ENCODE measurements at regions not wholly inside any gene's neighbourhood (a gene's known extent, or its start where the extent isn't known, plus 50 kb on each side); places are given as distances from the start of the nearest gene placed in this dataset.

DNA sequence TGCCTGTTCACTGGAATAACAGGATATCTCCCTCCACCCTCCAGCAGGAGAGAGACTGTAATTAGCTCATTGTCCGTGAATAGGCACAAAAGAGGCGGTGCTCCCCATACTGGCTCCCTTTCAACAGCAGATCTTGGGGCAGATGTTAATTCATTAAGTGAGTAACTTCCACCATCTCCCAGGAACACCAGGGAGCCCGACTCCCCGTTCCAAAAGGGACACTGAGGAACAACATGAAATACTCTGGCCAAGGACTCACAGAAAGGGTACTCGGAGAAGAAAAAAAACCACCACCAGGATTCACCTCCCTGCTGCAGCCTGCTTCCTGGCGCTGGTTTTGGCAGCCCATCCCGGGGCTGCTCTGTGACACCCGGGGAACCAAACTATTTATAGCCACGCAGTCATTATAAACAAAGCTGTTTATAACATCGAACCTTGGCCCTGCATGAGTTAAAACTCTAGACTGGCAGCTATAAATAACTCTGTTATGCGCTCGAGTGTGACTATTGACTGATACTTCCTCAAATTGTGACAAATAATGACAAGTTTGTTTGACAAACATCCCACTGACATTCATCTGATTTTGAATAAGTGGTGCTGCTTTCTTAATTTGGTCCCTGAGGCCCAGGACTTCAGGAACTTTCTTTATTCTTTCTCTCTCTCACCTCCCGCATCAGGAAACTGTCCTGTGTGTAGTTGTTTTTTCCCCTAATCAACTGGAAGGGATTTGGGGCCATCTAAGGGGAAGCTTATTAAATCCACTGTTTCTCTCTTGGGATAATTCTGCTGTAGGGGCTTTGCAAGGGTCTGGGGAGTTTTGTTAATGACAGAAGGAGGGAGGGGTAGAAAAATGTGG, 521.6 kb downstream of the CD83 start:
- ChIA-PET POLR2A (interaction anchor here (0.5 to 2.1 kb wide), 8 partner anchors 10 to 689 kb away, joined by 3 to 8 read pairs (median 4); no protein-coding TSS in a partner anchor), CTCF (ENCODE audit: unreplicated experiment) (no interaction called here)
- Histone ChIP-seq H3K36me3 (ENCODE audit: insufficient read depth, low read length) (no peaks in the 10 kb centered on the region; the same call in 1 of the 2 replicates), H3K4me1 (ENCODE audit: insufficient read depth, low read length, poor library complexity, severe bottlenecking) (peaks cover 54% of the 10 kb centered on the region), H3K9me2 (ENCODE audit: insufficient read depth, low read length) (no peaks in the 10 kb centered on the region), H3K4me2 (ENCODE audit: low read length) (peak overlapping the region; percentile 53), H3K4me3 (ENCODE audit: low read depth, low read length, poor library complexity, severe bottlenecking) (peak overlapping the region; percentile 26), H3K79me2 (ENCODE audit: insufficient read depth, low read depth, low read length) (no peaks in the 10 kb centered on the region), H3K9me3 (ENCODE audit: low read length) (peaks cover 18% of the 10 kb centered on the region; the same call in 1 of the 2 replicates), H2AFZ (ENCODE audit: low read length) (peak overlapping the region; percentile 6; the same call in 1 of the 2 replicates), H4K20me1 (ENCODE audit: insufficient read depth, low read length) (no peaks in the 10 kb centered on the region), H3K27ac (ENCODE audit: low read depth, low read length, poor library complexity, severe bottlenecking) (no peak overlapping the region)
- TF ChIP-seq EZH2phosphoT487 (IDR thresholded peaks at IDR 0.05; ENCODE audit: borderline replicate concordance, low read depth, low read length) (no peak), CTCF (conservative IDR thresholded peaks at IDR 0.05; ENCODE audit: low read length) (no peak)
- DNase-seq (ENCODE audit: low spot score) = peak; percentile 71
- BruUV-seq (replicated peaks) = no TSS peak
- intact Hi-C loops (cut with micrococcal nuclease; ENCODE audit: unreplicated experiment) = no loop called here

GRCh38 chr6:14639983-14640599, 522.5 kb downstream of the CD83 start:
- ChIA-PET POLR2A (interaction anchor here (1.1 kb wide), 1 partner anchor 14 kb away, joined by 3 read pairs; no protein-coding TSS in a partner anchor), CTCF (ENCODE audit: unreplicated experiment) (no interaction called here)
- BruUV-seq (replicated peaks) = no TSS peak
- intact Hi-C loops (cut with micrococcal nuclease; ENCODE audit: unreplicated experiment) = no loop called here
- Histone ChIP-seq H3K9me2 (ENCODE audit: insufficient read depth, low read length) (no peaks in the 10 kb centered on the region), H3K4me1 (ENCODE audit: insufficient read depth, low read length, poor library complexity, severe bottlenecking) (peaks cover 44% of the 10 kb centered on the region), H4K20me1 (ENCODE audit: insufficient read depth, low read length) (no peaks in the 10 kb centered on the region), H3K27ac (ENCODE audit: low read depth, low read length, poor library complexity, severe bottlenecking) (no peak overlapping the region), H3K36me3 (ENCODE audit: insufficient read depth, low read length) (no peaks in the 10 kb centered on the region; the same call in 1 of the 2 replicates), H3K9me3 (ENCODE audit: low read length) (peaks cover 18% of the 10 kb centered on the region; the same call in 1 of the 2 replicates), H3K4me3 (ENCODE audit: low read depth, low read length, poor library complexity, severe bottlenecking) (no peak overlapping the region), H3K79me2 (ENCODE audit: insufficient read depth, low read depth, low read length) (no peaks in the 10 kb centered on the region), H2AFZ (ENCODE audit: low read length) (no peak overlapping the region), H3K4me2 (ENCODE audit: low read length) (peak overlapping the region; percentile 53; the same call in 1 of the 2 replicates)
- DNase-seq (ENCODE audit: low spot score) = no peak
- no peak for TF ChIP-seq CTCF (conservative IDR thresholded peaks at IDR 0.05; ENCODE audit: low read length)
- TF ChIP-seq EZH2phosphoT487 (IDR thresholded peaks at IDR 0.05; ENCODE audit: borderline replicate concordance, low read depth, low read length) = no peak
